Activated CD8-positive, alpha-beta memory T cell treated with anti-CD3 and anti-CD28 coated beads for 4 hours (primary cell): ENCODE measurements at regions not wholly inside any gene's neighbourhood (a gene's known extent, or its start where the extent isn't known, plus 50 kb on each side); places are given as distances from the start of the nearest gene placed in this dataset.
"Not testable (repeated sequence)": the region's sequence is repeated elsewhere in the genome, so short reads cannot be mapped to it uniquely, and the experiment has no call there.

ENCODE experiments used
- DNase-seq, 2 donors: peaks; one replicate each; pipeline ENCODE4 v3.0.0-alpha.2; 2020; ENCODE audit warnings: low read depth in 2 of 2

DNA sequence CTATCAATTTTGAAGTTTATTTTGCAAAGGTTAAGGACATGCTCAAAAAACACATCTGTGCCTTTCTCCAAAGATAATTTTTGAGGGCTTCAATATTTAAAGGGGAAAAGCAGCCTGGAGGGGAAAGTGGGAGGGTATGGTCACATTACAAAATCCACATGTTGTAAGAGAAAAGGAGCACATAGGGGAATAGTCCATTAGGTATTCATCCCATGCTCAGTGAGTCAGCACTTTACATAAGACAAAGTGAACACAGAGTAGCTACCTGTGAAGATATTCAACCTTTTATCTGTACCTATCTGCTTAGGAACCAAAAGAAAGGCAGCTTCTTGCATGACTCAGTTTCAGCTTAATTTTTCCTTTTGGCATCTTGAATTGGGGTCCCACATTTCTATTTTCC, 932.0 kb downstream of the SLITRK6 start:
- no peak for DNase-seq

DNA sequence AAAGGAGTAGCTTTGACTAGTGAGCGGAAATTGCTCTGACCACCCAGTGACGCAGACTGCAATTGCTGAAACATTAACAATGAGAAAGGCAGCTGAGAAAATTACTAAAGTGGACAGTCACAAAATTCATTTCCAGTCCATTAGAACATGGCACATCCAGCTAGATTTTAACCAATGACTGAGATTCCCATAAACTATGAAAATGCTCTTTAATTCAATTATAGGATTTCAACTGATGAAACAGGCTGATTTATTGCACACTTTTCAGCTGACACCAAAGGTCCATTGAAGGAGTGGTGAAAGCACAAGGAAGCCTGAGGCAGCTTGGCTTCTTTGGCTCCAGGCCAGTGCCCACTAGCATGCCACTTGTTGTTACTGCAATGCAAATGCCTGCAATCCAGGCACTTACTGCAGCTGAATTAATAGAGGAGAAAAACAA, 933.4 kb downstream of the SLITRK6 start:
- DNase-seq: no peak

- no peak for DNase-seq
Observed at GRCh38 chr13:84864341-84864740, 934.9 kb downstream of the SLITRK6 start.

GRCh38 chr13:84847107-84847506, 952.1 kb downstream of the SLITRK6 start:
- DNase-seq: no peak

DNA sequence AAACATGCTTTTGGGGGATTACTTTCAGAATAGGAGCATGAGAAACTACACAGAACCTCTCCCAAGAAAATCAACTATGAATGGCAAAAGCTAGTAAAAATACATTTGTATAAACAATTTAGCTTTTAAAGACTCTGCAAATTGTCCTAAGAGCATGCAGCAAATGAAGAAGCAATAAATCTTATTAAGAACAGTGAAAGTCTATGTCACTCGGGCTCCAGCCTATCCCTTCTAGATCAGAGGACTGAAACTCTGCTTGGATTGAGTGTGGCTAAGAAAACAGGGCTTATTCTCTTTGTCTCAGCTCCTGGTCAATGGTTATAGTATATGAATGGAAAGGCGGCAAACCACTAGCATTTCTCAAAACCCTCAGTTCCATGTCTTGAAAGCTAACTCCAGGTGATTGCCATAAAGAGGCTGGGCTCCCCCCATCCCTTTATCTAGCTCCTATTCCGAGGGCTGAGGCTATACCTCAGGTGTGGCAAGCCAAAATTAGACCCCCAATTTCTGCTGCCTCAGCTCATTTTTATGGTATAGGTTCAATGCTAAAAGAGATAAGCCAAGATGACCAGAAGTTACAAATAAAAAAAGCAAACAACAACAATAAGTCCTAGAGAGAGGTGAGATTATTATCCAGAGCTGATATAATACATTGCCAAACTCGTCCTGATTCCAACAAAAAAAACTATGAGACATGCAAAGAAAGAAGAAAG, 953.2 kb downstream of the SLITRK6 start:
- DNase-seq: no peak

DNA sequence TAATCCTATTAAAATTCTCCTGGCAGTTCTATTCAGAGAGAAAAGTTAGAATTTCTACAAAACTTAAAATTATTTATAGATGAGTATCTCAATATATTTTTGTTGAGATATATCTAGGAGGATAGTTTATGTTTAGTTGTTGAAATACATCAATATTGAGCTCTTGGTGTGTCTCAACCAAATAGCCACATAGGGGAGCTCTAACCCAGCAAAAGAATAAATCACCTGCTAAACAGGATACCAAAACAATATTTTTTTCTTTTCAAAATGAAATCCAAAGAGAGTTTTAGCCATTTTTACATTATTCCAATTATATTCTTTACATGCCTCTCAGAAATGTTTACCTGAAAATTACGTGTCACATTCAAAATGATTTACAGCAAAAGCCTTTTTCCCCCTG, 954.7 kb downstream of the SLITRK6 start:
- no peak for DNase-seq

DNA sequence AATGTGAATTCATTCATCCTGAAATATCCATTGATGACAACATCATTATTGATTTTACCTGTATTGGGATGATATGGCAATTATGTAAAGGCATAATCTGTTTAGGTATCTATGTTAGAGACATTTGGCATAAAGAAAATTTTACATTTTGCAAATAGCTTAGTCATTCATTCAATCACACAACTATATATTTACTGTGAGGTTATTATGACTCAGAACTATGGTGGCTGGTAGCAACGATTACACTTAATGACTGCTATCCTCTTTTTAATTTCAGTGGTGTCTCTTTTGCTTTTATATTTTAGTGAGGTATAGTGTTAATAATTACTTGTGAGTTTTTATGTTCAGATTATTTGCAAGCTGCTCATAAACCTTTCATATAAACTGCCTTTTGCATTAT, 955.9 kb downstream of the SLITRK6 start:
- no peak for DNase-seq

DNA sequence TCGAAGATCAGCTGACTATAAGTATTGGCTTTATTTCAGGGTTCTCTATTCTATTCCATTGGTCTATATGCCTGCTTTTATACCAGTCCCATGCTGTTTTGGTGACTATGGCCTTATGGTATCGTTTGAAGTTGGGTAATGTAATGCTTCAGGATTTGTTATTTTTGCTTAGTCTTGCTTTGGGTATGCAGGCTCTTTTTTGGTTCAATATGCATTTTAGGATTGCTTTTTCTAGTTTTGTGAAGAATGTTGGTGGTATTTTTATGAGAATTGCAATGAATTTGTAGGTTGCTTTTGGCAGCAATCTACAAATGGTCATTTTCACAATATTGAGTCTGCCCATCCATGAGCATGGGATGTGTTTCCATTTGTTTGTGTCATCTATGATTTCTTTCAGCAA, 951.9 kb upstream of the SLITRK1 start:
- no peak for DNase-seq

DNA sequence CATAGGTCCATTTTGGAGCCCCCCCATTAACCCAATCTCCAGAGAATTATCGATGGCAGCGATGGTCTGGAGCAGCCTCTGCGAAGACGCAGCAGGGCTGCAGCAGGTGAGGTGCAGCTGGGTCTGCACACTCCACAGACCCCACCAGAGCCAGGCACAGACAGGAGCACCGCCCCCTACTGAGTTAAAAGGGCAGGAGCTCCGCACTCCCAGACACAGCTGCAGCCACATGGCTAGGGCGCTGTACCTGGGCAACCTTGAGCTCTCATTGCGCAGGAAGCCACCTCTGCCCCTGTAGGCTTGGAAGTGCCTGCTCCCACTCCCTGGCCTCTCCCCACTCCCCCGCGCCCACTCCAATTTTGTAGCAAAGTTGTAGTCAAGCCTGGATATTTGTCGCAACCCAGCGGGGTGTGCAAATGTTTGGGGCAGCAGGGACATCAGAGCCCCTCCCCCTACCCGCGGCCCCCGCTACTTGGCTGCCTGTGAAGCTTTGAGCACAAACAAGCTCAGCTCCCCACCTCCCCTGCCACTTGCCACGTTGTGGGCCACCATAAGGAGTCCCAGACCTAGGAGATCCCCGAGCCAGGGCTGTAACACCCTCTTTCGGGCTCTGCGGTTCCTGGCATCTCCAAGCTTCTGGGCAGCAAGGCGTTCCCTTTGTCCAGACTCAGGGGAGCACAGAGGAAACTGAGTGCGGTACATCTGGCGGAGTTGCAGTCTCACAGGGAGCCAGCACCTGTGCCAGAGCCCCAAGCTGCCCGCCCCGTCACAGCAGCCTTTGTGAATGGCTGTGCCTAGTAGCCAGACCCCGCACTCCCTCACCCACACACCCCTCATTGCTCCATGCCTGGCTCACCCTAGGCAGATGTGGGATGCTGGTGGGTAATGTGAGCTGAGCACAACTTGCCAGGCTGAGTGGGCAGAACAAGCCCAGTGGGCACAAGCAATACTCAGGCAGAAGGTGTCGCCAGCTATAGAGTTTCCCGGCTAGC, 949.7 kb upstream of the SLITRK1 start:
- DNase-seq: no peak

GRCh38 chr13:84823528-84823927, 941.3 kb upstream of the SLITRK1 start:
- DNase-seq: no peak

DNA sequence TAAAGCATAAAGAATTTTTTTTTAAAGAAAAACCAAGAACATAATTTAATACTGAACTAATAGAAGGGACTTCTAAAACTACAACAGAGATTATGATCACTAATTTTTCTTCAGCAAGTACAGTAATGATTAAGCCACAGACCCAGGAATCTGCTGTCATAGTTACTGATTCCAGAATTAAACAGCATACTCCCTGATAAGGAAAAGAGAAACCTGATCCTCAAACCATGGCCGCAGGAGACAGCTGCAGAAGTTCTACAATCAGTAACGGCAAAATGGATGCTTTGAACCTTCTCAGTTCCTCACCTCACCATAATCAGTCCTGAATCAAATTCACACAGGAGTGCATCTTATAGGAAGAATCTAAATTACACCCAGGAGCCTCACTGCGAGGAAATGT, 939.0 kb upstream of the SLITRK1 start:
- DNase-seq: no peak

DNA sequence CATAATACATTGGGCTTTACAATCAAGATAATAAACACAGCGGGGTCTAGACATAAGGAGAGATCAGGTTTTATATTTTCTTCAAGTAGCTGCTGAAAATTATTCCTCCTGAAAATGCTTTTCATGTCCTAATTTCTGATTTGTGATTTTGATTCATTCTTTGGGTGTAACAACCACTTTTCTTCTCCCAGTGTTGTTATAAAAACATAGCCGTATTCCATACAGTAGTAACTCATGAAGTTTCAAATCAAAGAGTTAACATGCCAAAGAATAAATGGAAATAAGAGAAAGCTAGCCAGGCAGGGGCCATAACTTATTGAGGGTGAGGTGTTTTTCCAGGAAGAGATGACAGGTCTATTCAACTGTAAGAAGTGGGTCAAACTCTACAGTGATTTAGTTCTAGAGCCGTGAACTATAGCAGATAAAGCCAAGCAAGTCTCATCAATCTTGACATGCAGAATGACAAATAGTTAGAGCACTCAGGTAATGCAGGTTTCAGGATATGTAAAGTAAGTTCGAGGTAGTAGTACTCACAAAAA, 934.4 kb upstream of the SLITRK1 start:
- DNase-seq: no peak

- DNase-seq: no peak
Observed at GRCh38 chr13:84812789-84813188, 930.5 kb upstream of the SLITRK1 start.

- no peak for DNase-seq
Observed at GRCh38 chr13:84812078-84812477, 929.8 kb upstream of the SLITRK1 start.

DNA sequence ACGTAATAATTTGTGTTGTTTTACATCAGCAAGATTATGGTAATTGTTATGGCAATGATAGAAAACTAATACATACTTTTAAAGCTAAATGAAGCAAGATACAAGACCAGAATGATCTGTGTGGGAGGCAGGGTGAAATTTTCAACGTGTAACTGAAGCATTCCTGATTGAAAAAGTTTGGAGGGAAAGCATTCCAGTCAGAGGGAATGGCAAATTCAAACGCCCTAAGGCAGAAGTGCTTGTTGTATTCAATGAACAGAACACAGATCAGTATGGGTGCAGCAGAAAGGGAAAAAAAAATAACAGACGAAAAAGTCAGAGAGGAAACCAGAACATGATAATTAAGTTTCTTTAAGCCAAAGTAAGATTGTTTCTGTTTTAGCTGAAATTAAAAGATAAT, 928.5 kb upstream of the SLITRK1 start:
- no peak for DNase-seq

DNA sequence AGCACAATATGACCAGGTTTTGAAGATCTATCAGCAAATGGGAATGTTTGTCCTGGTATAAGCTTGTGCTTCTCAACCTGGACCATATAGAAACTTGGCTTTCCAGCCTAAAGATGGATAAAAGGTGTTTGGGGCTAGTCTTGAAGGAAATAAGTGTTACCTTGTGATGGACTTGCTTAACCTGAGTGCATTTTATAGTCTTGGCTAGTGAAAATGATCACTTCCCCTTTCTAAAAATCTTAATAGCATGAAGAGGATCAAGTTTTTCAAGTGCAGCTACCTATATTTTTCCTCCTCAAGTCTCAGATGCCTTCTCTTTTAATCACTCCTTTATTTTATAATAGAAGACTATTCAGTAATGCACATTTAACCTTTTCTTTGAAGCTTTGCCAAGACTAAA, 919.8 kb upstream of the SLITRK1 start:
- DNase-seq: no peak

- DNase-seq: no peak
Observed at GRCh38 chr13:84784443-84785153, 902.3 kb upstream of the SLITRK1 start.

DNA sequence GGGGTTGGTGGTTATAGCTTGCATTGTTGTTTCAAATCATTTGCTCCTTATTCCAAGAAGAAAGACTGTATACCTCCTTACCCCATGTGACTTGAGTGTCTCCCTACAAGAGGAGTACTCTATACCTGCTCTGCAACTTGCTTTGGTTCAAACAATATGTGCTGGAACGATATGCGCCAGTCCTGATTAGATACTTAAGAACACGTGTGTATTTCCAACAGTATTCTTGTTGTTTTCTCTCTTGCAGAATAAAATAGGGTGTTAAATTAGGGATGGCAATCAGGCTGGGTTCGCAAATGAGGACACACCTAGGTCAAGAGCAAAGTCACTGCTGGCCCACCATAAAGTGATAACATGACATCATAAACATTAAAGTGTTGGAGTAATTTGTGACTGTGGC, 895.0 kb upstream of the SLITRK1 start:
- DNase-seq: no peak

- no peak for DNase-seq
Observed at GRCh38 chr13:84776593-84776992, 894.3 kb upstream of the SLITRK1 start.

DNA sequence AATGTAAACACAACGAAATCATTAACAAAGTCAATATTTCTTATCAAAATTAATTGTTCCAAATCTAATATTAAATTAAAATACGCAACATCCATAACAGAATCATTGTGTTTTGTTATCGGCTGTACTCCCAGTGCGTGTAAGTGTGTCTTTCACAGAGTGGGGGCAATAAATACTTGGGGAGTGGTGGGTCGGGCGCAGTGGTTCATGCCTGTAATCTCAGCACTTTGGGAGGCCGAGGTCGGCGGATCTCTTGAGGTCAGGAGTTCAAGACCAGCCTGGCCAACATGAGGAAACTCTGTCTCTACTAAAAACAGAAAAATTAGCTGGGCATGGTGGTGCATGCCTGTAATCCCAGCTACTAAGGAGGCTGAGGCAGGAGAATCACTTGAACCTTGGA, 893.6 kb upstream of the SLITRK1 start:
- not testable (repeated sequence) for DNase-seq

- no peak for DNase-seq
Observed at GRCh38 chr13:84774111-84774510, 891.8 kb upstream of the SLITRK1 start.

GRCh38 chr13:84760956-84761355, 878.7 kb upstream of the SLITRK1 start:
- no peak for DNase-seq
